ENCODE measurements at regions not wholly inside any gene's neighbourhood (a gene's known extent, or its start where the extent isn't known, plus 50 kb on each side); places are given as distances from the start of the nearest gene placed in this dataset.

DNA sequence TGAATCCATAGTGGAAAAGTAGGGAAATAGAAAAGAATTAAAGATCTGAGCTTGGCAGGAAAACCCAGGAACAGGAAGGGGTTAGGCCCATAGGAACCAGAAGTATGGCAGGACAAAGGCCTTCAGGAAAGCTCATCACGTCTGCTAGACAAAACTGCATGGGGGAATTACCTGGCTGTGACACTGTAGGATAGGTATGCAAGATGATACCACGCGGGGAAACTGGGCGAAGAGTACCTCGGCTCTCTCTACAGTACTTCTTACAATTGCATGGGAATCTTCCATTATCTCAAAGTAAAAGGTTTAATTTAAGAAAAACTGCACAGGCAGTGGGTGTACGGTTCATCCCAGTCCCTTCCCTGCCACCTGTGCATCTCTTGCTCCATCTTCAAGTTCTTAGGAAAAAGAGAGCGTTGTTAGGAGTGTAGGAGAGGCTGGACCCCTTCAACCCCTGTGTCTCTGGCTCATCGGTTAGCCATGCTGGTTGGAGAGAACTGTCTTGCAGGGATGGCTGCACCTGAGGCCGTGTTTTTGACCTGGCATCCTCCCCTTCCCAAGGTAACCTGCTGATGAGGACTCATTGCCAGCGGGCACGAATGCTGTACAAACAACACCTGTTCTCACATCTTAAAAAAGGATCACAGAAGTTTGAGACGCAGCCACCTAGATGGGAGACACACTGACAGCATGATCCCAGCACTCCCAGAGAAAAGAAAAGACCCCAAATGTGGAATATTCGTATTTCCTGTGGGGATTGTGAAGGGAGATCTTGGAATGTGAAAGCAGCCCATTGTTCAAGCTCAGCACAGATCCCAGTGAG is 120.5 kb upstream of the COPS8 start:
- peak overlapping the region; percentile 31 for H4K5ac ChIP-seq (ENCODE audit: insufficient read length, low read depth, low read length)
- H2AK5ac ChIP-seq (ENCODE audit: low read depth, low read length), result no peak overlapping the region
- no peak overlapping the region for H2BK15ac ChIP-seq (ENCODE audit: low read length)
- 65% methylated on average over 12 of the region's 13 CpGs; no CpG with 5 or more reads in 1 of the 2 experiments for WGBS, 2 experiments (ENCODE audit: extremely low coverage in 1 of 2, insufficient coverage in 1 of 2, insufficient read length in 1 of 2, insufficient replicate concordance in 2 of 2, low coverage in 1 of 2, low lambda C conversion rate in 2 of 2, missing lambda C conversion rate in 1 of 2)
- no peak overlapping the region for H3K56ac ChIP-seq (replicated peaks; ENCODE audit: insufficient read length, low read depth, low read length)
- H3K4me2 ChIP-seq (ENCODE audit: insufficient read depth in 1 of 2, low read depth in 2 of 2, low read length in 2 of 2), result peak overlapping the region; percentile 6 to 20; a peak in 2 of 4 replicates
- peaks cover 0 to 11% (median 6%) of the 10 kb centered on the region in 4 experiments; a peak in 5 of 7 replicates for H3K4me1 ChIP-seq (replicated peaks in 1 of 4; ENCODE audit: control insufficient read depth in 3 of 4, insufficient read depth in 4 of 4, low read length in 3 of 4)
- no peaks in the 10 kb centered on the region for H3K79me2 ChIP-seq (ENCODE audit: control insufficient read depth in 1 of 2, insufficient read depth in 2 of 2, low read length in 2 of 2)
- H3K9me3 ChIP-seq (ENCODE audit: insufficient read depth in 2 of 2, low read depth in 1 of 2, low read length in 1 of 2), result peaks cover 0 to 3% of the 10 kb centered on the region in 2 experiments; a peak in 1 of 4 replicates
- H3K4ac ChIP-seq (replicated peaks; ENCODE audit: insufficient read length, low read depth, low read length), result no peak overlapping the region
- H3K36me3 ChIP-seq (ENCODE audit: control insufficient read depth in 2 of 4, insufficient read depth in 4 of 4, low read length in 3 of 4), result no peaks in the 10 kb centered on the region
- CTCF ChIA-PET (ENCODE audit: partially characterized antibody), result interaction anchor here (1.2 to 1.4 kb wide), 2 partner anchors 10 to 62 kb away, joined by 3 to 6 read pairs; no protein-coding TSS in a partner anchor
- H2BK5ac ChIP-seq (ENCODE audit: low read depth, low read length), result 0 out of 2 replicates have a peak overlapping the region, but pooled peaks have one; percentile 28
- H3K27ac ChIP-seq (ENCODE audit: low read depth, low read length), result no peak overlapping the region
- no peaks in the 10 kb centered on the region for H4K20me1 ChIP-seq (replicated peaks in 1 of 2; ENCODE audit: control insufficient read depth in 1 of 2, insufficient read depth in 2 of 2, low read length in 2 of 2)
- H4K91ac ChIP-seq (replicated peaks; ENCODE audit: insufficient read length, low read length), result peak overlapping the region; percentile 22
- DNase-seq (ENCODE audit: low read depth in 1 of 2, low spot score in 2 of 2) (no peak), FAIRE-seq (peak; percentile 71)
- no peak overlapping the region for H3K9ac ChIP-seq (replicated peaks in 1 of 4; ENCODE audit: extremely low read depth in 1 of 4, low read depth in 3 of 4, low read length in 3 of 4)
- TF ChIP-seq RXRA (IDR thresholded peaks at IDR 0.05; ENCODE audit: insufficient read depth, low read depth, low read length) (no peak), RNF2 (IDR thresholded peaks at IDR 0.05; ENCODE audit: borderline replicate concordance, low read depth, low read length, missing control alignments, poor library complexity, severe bottlenecking) (no peak), SAP30 (IDR thresholded peaks at IDR 0.05; ENCODE audit: insufficient read depth, insufficient replicate concordance, low read length) (no peak), KDM5A (IDR thresholded peaks at IDR 0.05; ENCODE audit: low read length) (no peak), EZH2 (IDR thresholded peaks at IDR 0.05; ENCODE audit: low read depth, low read length, severe bottlenecking) (no peak), CBX5 (IDR thresholded peaks at IDR 0.05; ENCODE audit: low read depth, low read length) (no peak), YY1 (IDR thresholded peaks at IDR 0.05; ENCODE audit: low read depth, low read length) (no peak)
- H3K18ac ChIP-seq (ENCODE audit: extremely low read depth, low read length), result peak overlapping the region; percentile 42; the same call in 1 of the 2 replicates
- H3K23me2 ChIP-seq (ENCODE audit: low read depth, low read length), result no peaks in the 10 kb centered on the region
- no peaks in the 10 kb centered on the region for H3K27me3 ChIP-seq (replicated peaks in 1 of 4; ENCODE audit: control insufficient read depth in 3 of 4, extremely low read depth in 1 of 4, insufficient read depth in 3 of 4, low read length in 3 of 4)
- H3K4me3 ChIP-seq (ENCODE audit: extremely low read depth in 1 of 4, insufficient read depth in 2 of 4, low read depth in 3 of 4, low read length in 4 of 4), result no peak overlapping the region
- H4K8ac ChIP-seq (ENCODE audit: extremely low read depth, insufficient read depth, low read length), result no peak overlapping the region; the same call in 1 of the 2 replicates
- H2BK20ac ChIP-seq (ENCODE audit: low read length), result no peak overlapping the region
- no peak overlapping the region for H2AFZ ChIP-seq (ENCODE audit: low read length)
- H3K14ac ChIP-seq (ENCODE audit: insufficient read length), result no peak overlapping the region
- peak overlapping the region; percentile 72; the same call in 1 of the 2 replicates for H2BK12ac ChIP-seq (ENCODE audit: low read depth, low read length)
- no peaks in the 10 kb centered on the region for H3K79me1 ChIP-seq (ENCODE audit: low read depth, low read length)
- POLR2A ChIA-PET (ENCODE audit: partially characterized antibody), result no interaction called here
- no peak overlapping the region for H2BK120ac ChIP-seq (replicated peaks; ENCODE audit: low read depth, low read length)
- no peak overlapping the region for H3K23ac ChIP-seq (ENCODE audit: insufficient read length)

Data from H1 (cell line).